Effector CD4-positive, alpha-beta T cell (primary cell): ENCODE measurements at regions not wholly inside any gene's neighbourhood (a gene's known extent, or its start where the extent isn't known, plus 50 kb on each side); places are given as distances from the start of the nearest gene placed in this dataset.
"Not testable (repeated sequence)": the region's sequence is repeated elsewhere in the genome, so short reads cannot be mapped to it uniquely, and the experiment has no call there.

Source experiments
- DNase-seq: peaks from one replicate; pipeline ENCODE4 v3.0.0-alpha.2; 2020

- no peak for DNase-seq
Observed at GRCh38 chr1:194039578-194039977, 853.2 kb upstream of the B3GALT2 start.

- DNase-seq, result no peak
Observed at GRCh38 chr1:194033646-194034045, 847.2 kb upstream of the B3GALT2 start.

- no peak for DNase-seq
Observed at GRCh38 chr1:194028002-194028401, 841.6 kb upstream of the B3GALT2 start.

- DNase-seq, result no peak
Observed at GRCh38 chr1:194026422-194026821, 840.0 kb upstream of the B3GALT2 start.

- DNase-seq, result no peak
Observed at GRCh38 chr1:194024659-194025058, 838.2 kb upstream of the B3GALT2 start.

GRCh38 chr1:194014014-194014413 is 827.6 kb upstream of the B3GALT2 start:
- no peak for DNase-seq

- no peak for DNase-seq
Observed at GRCh38 chr1:194013561-194013960, 827.1 kb upstream of the B3GALT2 start.

GRCh38 chr1:194004146-194004545 is 817.7 kb upstream of the B3GALT2 start:
- no peak for DNase-seq

- DNase-seq, result not testable (repeated sequence)
Observed at GRCh38 chr1:194001726-194002350, 815.4 kb upstream of the B3GALT2 start.

- no peak for DNase-seq
Observed at GRCh38 chr1:193988885-193989284, 802.5 kb upstream of the B3GALT2 start.

- DNase-seq, result no peak
Observed at GRCh38 chr1:193979219-193979618, 792.8 kb upstream of the B3GALT2 start.

- DNase-seq, result no peak
Observed at GRCh38 chr1:193974286-193974798, 787.9 kb upstream of the B3GALT2 start.

GRCh38 chr1:193973428-193973827 is 787.0 kb upstream of the B3GALT2 start:
- no peak for DNase-seq

GRCh38 chr1:193971595-193971994 is 785.2 kb upstream of the B3GALT2 start:
- DNase-seq, result no peak

- DNase-seq, result no peak
Observed at GRCh38 chr1:193960499-193960898, 774.1 kb upstream of the B3GALT2 start.

- no peak for DNase-seq
Observed at GRCh38 chr1:193960040-193960439, 773.6 kb upstream of the B3GALT2 start.

- DNase-seq, result no peak
Observed at GRCh38 chr1:193957556-193958095, 771.2 kb upstream of the B3GALT2 start.

GRCh38 chr1:193952778-193953374 is 766.5 kb upstream of the B3GALT2 start:
- DNase-seq, result no peak

GRCh38 chr1:193951984-193952383 is 765.6 kb upstream of the B3GALT2 start:
- DNase-seq, result no peak

GRCh38 chr1:193944454-193944853 is 758.0 kb upstream of the B3GALT2 start:
- no peak for DNase-seq

GRCh38 chr1:193940176-193940575 is 753.8 kb upstream of the B3GALT2 start:
- DNase-seq, result no peak

- no peak for DNase-seq
Observed at GRCh38 chr1:193939585-193939984, 753.2 kb upstream of the B3GALT2 start.

GRCh38 chr1:193937308-193937707 is 750.9 kb upstream of the B3GALT2 start:
- DNase-seq, result no peak

- no peak for DNase-seq
Observed at GRCh38 chr1:193932979-193933378, 746.6 kb upstream of the B3GALT2 start.
